HS-27A (cell line): ENCODE measurements at regions not wholly inside any gene's neighbourhood (a gene's known extent, or its start where the extent isn't known, plus 50 kb on each side); places are given as distances from the start of the nearest gene placed in this dataset.
"Not testable (repeated sequence)": the region's sequence is repeated elsewhere in the genome, so short reads cannot be mapped to it uniquely, and the experiment has no call there.

Experiments used
- DNase-seq: peaks from one replicate; pipeline ENCODE4 v3.0.0-alpha.2; 2012; ENCODE audit warnings: low read depth, missing footprints

DNA sequence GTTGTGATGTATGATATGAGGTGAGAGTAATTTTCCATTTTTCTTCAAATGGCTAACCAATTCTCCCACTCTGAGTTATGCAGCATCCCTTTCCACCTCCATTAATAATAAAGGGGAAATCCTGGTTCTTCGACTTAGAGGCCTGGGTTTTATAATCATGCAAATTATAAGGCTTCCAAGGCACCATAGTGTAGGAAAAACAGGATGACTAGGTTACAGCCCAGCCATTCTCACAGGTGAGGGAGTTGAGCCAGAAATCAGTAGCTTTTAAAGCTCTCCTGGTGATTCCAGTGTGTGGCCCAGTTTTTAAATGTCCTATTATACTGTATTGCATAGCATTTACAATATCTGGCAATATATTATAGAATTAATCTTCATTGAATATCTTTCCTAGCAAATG is 203.1 kb downstream of the ARHGEF9 start:
- no peak for DNase-seq

- DNase-seq, result no peak
These were observed 203.6 kb downstream of the ARHGEF9 start for GRCh38 chrX:63581398-63581797.

DNA sequence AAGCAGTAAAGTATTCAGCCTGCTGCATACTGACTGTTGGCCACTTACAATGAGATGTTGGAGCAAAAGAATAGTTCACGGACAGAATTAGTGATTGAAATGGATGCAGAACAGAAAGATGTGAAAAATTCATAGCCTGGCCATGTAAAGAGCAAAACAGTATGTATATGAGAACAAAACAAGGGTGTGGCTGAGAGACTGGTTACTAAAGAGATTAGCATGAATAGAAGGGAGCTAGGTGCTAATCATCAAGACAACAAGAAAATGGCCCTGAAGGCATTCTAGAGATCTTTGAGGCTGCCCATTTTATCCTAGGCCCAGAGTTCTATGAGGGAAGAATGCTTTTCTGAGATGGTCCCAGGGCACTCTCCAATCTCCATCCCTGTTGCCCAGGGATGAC is 208.5 kb downstream of the ARHGEF9 start:
- no peak for DNase-seq

DNA sequence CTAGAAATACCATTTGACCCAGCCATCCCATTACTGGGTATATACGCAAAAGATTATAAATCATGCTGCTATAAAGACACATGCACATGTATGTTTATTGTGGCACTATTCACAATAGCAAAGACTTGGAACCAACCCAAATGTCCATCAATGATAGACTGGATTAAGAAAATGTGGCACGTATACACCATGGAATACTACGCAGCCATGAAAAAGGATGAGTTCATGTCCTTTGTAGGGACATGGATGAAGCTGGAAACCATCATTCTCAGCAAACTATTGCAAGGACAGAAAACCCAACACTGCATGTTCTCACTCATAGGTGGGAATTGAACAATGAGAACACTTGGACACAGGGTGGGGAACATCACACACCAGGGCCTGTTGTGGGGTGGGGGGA is 209.3 kb downstream of the ARHGEF9 start:
- DNase-seq, result not testable (repeated sequence)

DNA sequence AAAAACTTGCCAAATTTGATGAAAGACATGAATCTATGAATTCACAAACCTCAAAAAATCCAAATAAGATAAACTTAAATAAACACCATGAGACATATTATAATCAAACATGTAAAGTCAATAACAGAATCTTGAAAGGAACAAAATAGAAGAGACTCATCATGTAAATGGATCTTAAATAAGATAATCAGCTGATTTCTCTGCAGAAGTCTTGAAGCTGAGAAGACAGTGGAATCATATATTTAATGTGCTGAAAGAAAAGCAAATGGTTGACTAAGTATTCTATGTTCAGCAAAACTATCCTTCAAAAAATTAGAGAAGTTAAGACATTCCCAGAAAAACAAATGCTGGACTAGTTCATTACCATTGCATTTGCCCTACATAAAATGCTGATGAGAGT is 215.7 kb upstream of the SPIN4 start:
- no peak for DNase-seq

DNA sequence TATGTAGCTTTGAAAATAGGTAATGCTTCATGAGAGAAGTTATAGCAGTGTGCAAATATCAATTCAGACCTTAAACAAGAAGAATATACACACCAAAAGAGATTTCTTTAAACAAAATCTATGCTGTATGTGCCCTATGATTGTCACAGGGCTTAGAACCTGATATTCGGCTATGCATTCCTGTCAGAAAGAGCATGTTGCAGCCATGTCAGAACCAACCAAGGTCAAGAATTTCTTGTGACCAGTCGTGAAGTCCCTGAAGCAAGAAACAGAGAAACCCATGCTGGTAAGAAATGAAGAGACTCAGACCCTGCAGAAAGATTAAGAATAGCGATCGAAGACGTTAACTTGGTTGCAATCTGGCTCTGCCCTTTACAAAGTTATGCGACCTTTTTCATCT is 210.3 kb upstream of the SPIN4 start:
- no peak for DNase-seq

- DNase-seq, result peak; percentile 29
These were observed 209.6 kb upstream of the SPIN4 start for GRCh38 chrX:63560601-63561218.

DNA sequence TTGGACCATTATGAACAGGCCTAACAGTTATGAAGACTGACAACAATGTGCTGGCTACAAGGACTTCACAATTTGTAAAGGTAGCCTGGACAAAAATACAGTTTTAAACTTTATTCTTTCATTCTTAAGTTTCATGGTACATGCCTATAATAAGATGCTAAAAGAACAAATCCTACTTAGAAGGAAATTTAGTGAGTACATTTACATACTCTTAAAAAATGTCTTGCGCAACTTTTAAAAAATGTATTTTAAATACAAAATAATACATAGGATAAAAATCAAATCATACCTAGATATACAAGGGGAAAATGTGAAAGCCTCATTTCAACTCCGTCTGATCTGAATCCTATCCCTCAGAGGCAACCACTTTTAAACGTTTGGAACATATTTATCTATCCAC is 200.7 kb upstream of the SPIN4 start:
- DNase-seq, result no peak

DNA sequence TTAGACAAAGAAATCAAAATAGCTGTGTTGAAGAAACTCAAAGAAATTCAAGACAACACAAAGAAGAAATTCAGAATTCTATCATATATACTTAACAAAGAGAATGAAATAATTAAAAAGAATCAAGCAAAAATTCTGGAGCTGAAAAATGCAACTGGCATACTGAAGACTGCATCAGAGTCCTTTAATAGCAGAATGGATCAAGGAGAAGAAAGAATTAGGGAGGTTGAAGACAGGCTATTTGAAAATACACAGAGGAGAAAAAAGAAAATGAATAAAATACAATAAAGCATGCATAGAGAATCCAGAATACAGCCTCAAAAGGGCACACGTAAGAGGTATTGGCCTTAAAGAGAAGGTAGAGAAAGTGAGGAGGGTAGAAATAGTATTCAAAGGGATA is 179.5 kb upstream of the SPIN4 start:
- no peak for DNase-seq

- DNase-seq, result no peak
These were observed 178.8 kb upstream of the SPIN4 start for GRCh38 chrX:63529961-63530360.

- no peak for DNase-seq
These were observed 175.7 kb upstream of the SPIN4 start for GRCh38 chrX:63526863-63527262.

DNA sequence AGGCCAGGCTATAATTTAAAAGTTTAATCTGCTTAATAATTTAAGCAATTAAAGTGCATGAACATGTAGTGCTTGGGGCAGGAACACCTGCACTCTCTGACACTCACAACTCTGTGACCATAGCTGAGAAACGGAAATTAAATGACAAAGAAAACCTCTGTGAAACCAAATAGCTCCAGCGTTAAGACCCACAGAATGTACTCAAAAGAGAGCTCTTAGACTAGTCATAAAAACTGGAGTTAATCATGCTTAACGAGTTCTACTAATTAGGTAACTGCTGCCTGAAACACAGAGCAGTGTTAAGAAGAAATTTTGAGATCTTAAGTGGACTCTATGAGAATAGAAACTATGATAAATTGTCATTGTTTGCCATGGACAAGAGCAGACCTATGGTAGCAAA is 174.4 kb upstream of the SPIN4 start:
- DNase-seq, result no peak

DNA sequence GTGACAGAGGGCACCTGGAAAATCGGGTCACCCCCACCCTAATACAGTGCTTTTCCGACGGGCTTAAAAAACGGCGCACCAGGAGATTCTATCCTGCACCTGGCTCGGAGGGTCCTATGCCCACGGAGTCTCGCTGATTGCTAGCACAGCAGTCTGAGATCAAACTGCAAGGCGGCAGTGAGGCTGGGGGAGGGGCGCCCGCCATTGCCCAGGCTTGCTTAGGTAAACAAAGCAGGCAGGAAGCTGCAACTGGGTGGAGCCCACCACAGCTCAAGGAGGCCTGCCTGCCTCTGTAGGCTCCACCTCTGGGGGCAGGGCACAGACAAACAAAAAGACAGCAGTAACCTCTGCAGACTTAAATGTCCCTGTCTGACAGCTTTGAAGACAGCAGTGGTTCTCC is 168.2 kb upstream of the SPIN4 start:
- not testable (repeated sequence) for DNase-seq

DNA sequence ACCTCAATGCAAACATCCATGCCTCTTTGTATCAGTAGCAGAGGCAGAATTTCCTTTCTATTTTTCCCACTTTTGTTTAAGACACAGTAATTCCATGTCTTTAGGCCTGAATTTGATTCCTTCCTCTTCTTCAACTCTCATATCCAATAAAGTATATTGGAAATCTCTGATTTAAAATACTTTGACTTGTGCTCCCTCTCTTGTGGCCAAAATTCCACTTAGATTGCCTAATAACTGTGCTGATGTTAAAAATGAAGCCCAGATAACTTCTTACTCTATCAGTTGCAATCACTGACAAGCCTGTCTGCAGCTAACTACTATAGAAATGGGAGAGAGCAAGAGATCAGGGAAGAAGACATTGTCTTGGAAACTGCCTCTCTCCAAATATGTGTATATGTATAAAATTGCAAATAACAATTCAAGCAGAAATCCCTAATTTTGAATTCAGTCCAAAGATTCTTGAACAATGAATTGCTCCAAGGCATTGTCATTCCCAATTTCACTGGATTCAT is 163.5 kb upstream of the SPIN4 start:
- no peak for DNase-seq

- no peak for DNase-seq
These were observed 162.9 kb upstream of the SPIN4 start for GRCh38 chrX:63513825-63514568.

GRCh38 chrX:63511361-63511760 is 160.2 kb upstream of the SPIN4 start:
- no peak for DNase-seq

DNA sequence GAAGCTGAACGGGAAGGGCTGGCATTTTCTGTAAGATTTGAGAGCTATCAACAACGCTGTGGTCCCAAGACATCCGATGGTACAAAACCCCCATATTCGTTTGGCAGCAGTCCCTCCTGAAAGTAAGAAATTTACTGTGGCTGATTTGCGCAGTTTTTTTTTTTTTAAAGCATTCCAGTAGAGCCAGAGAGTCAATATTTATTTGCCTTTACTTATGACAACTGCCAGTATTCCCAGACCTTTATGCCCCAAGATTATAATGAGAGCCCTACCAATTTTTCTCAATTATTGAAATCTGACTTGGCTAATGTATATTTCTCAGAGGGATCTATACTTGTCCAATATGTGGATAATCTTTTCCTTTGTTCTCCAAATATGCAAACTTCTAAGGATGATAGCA is 157.5 kb upstream of the SPIN4 start:
- no peak for DNase-seq

- no peak for DNase-seq
These were observed 155.2 kb upstream of the SPIN4 start for GRCh38 chrX:63506320-63506719.

GRCh38 chrX:63503541-63503940 is 152.4 kb upstream of the SPIN4 start:
- no peak for DNase-seq

- no peak for DNase-seq
These were observed 137.6 kb upstream of the SPIN4 start for GRCh38 chrX:63488546-63489373.

DNA sequence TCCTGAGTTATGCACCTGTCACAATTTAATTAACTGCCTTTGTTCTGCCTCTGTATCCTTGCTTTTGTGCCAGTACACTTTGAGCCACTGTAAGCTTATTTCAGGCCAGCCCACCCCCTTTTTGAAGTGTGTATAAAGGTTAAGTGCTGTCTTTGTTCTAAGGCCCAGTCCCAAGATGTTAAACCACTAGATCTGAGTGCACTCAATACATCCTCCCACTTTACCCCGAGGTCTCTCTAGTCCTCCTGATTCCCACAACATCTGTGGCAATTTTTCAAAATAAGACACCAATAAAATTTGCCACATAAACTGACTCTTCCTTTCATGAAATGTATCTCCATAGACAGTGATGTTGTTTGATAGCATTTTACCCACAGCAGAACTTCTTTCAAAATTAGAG is 124.1 kb upstream of the SPIN4 start:
- no peak for DNase-seq

- DNase-seq, result no peak
These were observed 119.9 kb upstream of the SPIN4 start for GRCh38 chrX:63471004-63471403.

DNA sequence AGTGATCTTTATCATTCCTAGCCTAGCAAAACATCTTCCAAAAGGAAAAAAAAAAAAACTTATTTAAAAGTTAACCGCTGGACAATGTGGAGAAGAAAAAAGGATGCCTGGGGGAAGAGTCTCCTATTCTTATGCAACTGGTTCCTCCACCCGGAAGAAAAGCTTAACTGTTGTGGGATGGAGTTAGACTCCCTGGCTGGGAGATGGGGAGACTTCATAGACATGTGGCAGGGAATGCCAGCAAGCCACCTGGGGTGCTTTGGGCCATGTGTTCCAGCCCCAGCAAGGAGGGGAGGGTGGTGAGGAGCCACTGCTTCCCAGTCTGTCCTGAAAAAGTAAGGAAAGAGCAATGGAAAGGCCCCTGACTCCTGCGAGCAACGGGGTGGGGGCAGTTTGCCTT is 119.4 kb upstream of the SPIN4 start:
- DNase-seq, result no peak
